ENCODE measurements at regions not wholly inside any gene's neighbourhood (a gene's known extent, or its start where the extent isn't known, plus 50 kb on each side); places are given as distances from the start of the nearest gene placed in this dataset.
A peak's percentile ranks its signal among the peaks of the same experiment; 100 is the strongest.

GRCh38 chr9:127553793-127554192 lies 58.3 kb upstream of the STXBP1 start:
- no peak for DNase-seq (ENCODE audit: low read depth in 2 of 2)

- no peak for DNase-seq (ENCODE audit: low read depth in 2 of 2)
Observed at GRCh38 chr9:127554966-127555839, 56.9 kb upstream of the STXBP1 start.

- peak; percentile 66 to 71 for DNase-seq (ENCODE audit: low read depth in 2 of 2)
Observed at GRCh38 chr9:127555840-127556820, 55.9 kb upstream of the STXBP1 start.

- DNase-seq (ENCODE audit: low read depth in 2 of 2) = no peak
Observed at GRCh38 chr9:127556871-127557270, 55.2 kb upstream of the STXBP1 start.

GRCh38 chr9:127557466-127557869 lies 54.6 kb upstream of the STXBP1 start:
- DNase-seq (ENCODE audit: low read depth in 2 of 2) = no peak

GRCh38 chr9:127557998-127558546 lies 54.0 kb upstream of the STXBP1 start:
- DNase-seq (ENCODE audit: low read depth in 2 of 2) = no peak

GRCh38 chr9:127558581-127559246 lies 53.4 kb upstream of the STXBP1 start:
- no peak for DNase-seq (ENCODE audit: low read depth in 2 of 2)

GRCh38 chr9:127559247-127559680 lies 52.8 kb upstream of the STXBP1 start:
- DNase-seq (ENCODE audit: low read depth in 2 of 2) = no peak

- DNase-seq (ENCODE audit: low read depth in 2 of 2) = no peak
Observed at GRCh38 chr9:127561491-127562278, 50.4 kb upstream of the STXBP1 start.

Measured in stimulated activated CD8-positive, alpha-beta memory T cell treated with anti-CD3 and anti-CD28 coated beads, Interleukin-15, amount 100 ng/mL, for 48 hours (primary cell).